Stomach (tissue), 4 donors: ENCODE measurements at regions not wholly inside any gene's neighbourhood (a gene's known extent, or its start where the extent isn't known, plus 50 kb on each side); places are given as distances from the start of the nearest gene placed in this dataset.

Source experiments
- CTCF ChIP-seq, 7 experiments: fragments of 450-650 bp in 4 of 7; fragments of 200-600 bp in 3 of 7; sonication (generic) in 3 of 7; IDR thresholded peaks; one replicate each; pipeline ENCODE4 v1.5.1; 2016 to 2019; ENCODE audit warnings: antibody characterized with exemption in 7 of 7, control low read depth in 2 of 7, mild to moderate bottlenecking in 1 of 7
- EP300 ChIP-seq: sonication (generic); formaldehyde crosslinking; IDR thresholded peaks from one replicate; pipeline ENCODE4 v1.6.1; 2017; ENCODE audit warnings: antibody characterized with exemption
- POLR2A ChIP-seq, 4 donors: fragments of 450-650 bp; IDR thresholded peaks; one replicate each; pipeline ENCODE4 v1.6.1; 2016; ENCODE audit warnings: antibody characterized with exemption in 4 of 4, control low read depth in 2 of 4, mild to moderate bottlenecking in 1 of 4, moderate library complexity in 1 of 4
- POLR2AphosphoS5 ChIP-seq, 3 donors: sonication (generic); formaldehyde crosslinking; IDR thresholded peaks; one replicate each; pipeline ENCODE4 v1.6.1; 2016; ENCODE audit warnings: antibody characterized with exemption in 3 of 3

DNA sequence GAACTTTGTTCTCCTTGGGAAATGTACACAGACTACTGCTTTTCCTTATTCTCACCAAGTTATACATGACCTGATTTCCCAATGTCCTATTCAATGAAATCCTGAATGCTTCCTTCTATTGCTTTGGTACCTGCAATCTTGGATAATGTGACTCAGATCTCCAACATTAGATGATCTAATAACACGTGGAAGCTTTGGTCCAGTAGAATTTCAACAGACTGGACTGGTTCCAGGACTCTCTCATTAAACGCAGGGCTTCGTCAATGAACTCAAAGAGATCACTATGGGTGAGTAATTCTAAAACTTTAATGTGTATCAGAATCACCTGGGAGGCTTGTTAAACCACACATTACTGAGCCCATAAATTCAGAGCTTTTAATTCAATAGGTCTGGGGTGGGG is 413.6 kb upstream of the KCNH7 start:
- TF ChIP-seq CTCF (IDR thresholded peaks at IDR 0.05) = no peak
- TF ChIP-seq EP300 = no peak
- TF ChIP-seq POLR2A (IDR thresholded peaks at IDR 0.05) = no peak
- TF ChIP-seq POLR2AphosphoS5 (IDR thresholded peaks at IDR 0.05) = no peak
